Keratinocyte (primary cell): ENCODE measurements at regions not wholly inside any gene's neighbourhood (a gene's known extent, or its start where the extent isn't known, plus 50 kb on each side); places are given as distances from the start of the nearest gene placed in this dataset.

Experiments used
- DNase-seq: peaks from one replicate; pipeline ENCODE4 v3.0.0-alpha.2; 2011; ENCODE audit warnings: low read depth, missing footprints, low spot score
- FAIRE-seq: peaks from 2 replicates; lab custom pipeline; 2011; peaks lifted over from hg19 to GRCh38; lab: Jason Lieb, UNC
- H2AFZ ChIP-seq: 2 replicates; pipeline ENCODE4 v1.6.0; 2012; ENCODE audit warnings: low read length, control low read depth, inconsistent platforms; ENCODE audit not compliant: control insufficient read depth
- H3K27ac ChIP-seq: 2 replicates; pipeline ENCODE4 v1.5.1; 2011; ENCODE audit warnings: low read length; ENCODE audit not compliant: control insufficient read depth, insufficient read depth
- H3K27me3 ChIP-seq: 3 replicates; pipeline ENCODE4 v1.6.0; 2011; ENCODE audit warnings: low read length; ENCODE audit not compliant: control insufficient read depth, insufficient read depth; ENCODE audit errors: extremely low read depth
- H3K36me3 ChIP-seq, 2 experiments: 2 replicates in 1 of 2; 3 replicates in 1 of 2; pipeline ENCODE4 v1.5.1; 2011; ENCODE audit warnings: low read length in 2 of 2, mild to moderate bottlenecking in 1 of 2; ENCODE audit not compliant: control insufficient read depth in 2 of 2, insufficient read depth in 2 of 2; ENCODE audit errors: extremely low read depth in 1 of 2
- H3K4me1 ChIP-seq: 3 replicates; pipeline ENCODE4 v1.5.1; 2011; ENCODE audit warnings: low read length; ENCODE audit not compliant: control insufficient read depth, insufficient read depth; ENCODE audit errors: extremely low read depth
- H3K4me2 ChIP-seq: 3 replicates; pipeline ENCODE4 v1.6.0; 2011; ENCODE audit warnings: low read depth, low read length; ENCODE audit not compliant: control insufficient read depth, insufficient read depth; ENCODE audit errors: extremely low read depth
- H3K4me3 ChIP-seq, 3 experiments: fragments of 200-600 bp in 1 of 3; sonication (generic) in 1 of 3; 2 replicates in 2 of 3; 3 replicates in 1 of 3; pipeline ENCODE4 v1.5.1; 2011 to 2016; ENCODE audit warnings: low read length in 3 of 3, mild to moderate bottlenecking in 3 of 3, control low read depth in 2 of 3, inconsistent platforms in 1 of 3, low read depth in 1 of 3, mixed read lengths in 1 of 3, mixed run types in 1 of 3, moderate library complexity in 1 of 3; ENCODE audit not compliant: control insufficient read depth in 2 of 3, insufficient read depth in 2 of 3; ENCODE audit errors: extremely low read depth in 1 of 3
- H3K79me2 ChIP-seq: 2 replicates; pipeline ENCODE4 v1.6.0; 2012; ENCODE audit warnings: low read length; ENCODE audit not compliant: control insufficient read depth, insufficient read depth
- H3K9ac ChIP-seq: 3 replicates; pipeline ENCODE4 v1.6.0; 2011; ENCODE audit warnings: low read length; ENCODE audit not compliant: control insufficient read depth, insufficient read depth; ENCODE audit errors: extremely low read depth
- H3K9me1 ChIP-seq: 3 replicates; pipeline ENCODE4 v1.6.0; 2011; ENCODE audit warnings: low read length; ENCODE audit not compliant: control insufficient read depth, insufficient read depth; ENCODE audit errors: extremely low read depth
- H3K9me3 ChIP-seq: 2 replicates; pipeline ENCODE4 v1.5.1; 2012; ENCODE audit warnings: low read depth, low read length; ENCODE audit not compliant: control insufficient read depth
- H4K20me1 ChIP-seq: 3 replicates; pipeline ENCODE4 v1.6.0; 2011; ENCODE audit warnings: low read length; ENCODE audit not compliant: control insufficient read depth, insufficient read depth; ENCODE audit errors: extremely low read depth
- CTCF ChIP-seq, 3 experiments: IDR thresholded peaks in 1 of 3; conservative IDR thresholded peaks in 1 of 3; optimal IDR thresholded peaks in 1 of 3; 2 replicates in 2 of 3; 3 replicates in 1 of 3; pipeline versions ENCODE3 to v1.5.1; 2011; ENCODE audit warnings: low read length in 3 of 3, mild to moderate bottlenecking in 3 of 3, moderate library complexity in 2 of 3, control low read depth in 1 of 3, inconsistent platforms in 1 of 3; ENCODE audit not compliant: insufficient read depth in 2 of 3; ENCODE audit errors: extremely low read depth in 1 of 3
- EZH2 ChIP-seq: IDR thresholded peaks from one replicate; pipeline ENCODE4 v1.6.1; 2012; ENCODE audit warnings: inconsistent platforms, mild to moderate bottlenecking, low read length, moderate library complexity
- dilution Hi-C: fragments of 300-500 bp; cut with MboI; formaldehyde crosslinking; loops from one replicate; pipeline ENCODE4 v1.7.0; 2020; ENCODE audit warnings: low sequenced_read_pairs; ENCODE audit not compliant: extremely low pct_ligation_motif_present

- no peaks in the 10 kb centered on the region for H4K20me1 ChIP-seq
- no peaks in the 10 kb centered on the region for H3K9me3 ChIP-seq
- H3K36me3 ChIP-seq: no peaks in the 10 kb centered on the region
- H2AFZ ChIP-seq: no peak overlapping the region
- H3K4me1 ChIP-seq: no peaks in the 10 kb centered on the region
- dilution Hi-C loops: no loop called here
- no peak overlapping the region for H3K27ac ChIP-seq
- no peaks in the 10 kb centered on the region for H3K27me3 ChIP-seq
- DNase-seq (no peak), FAIRE-seq (no peak)
- TF ChIP-seq CTCF (optimal IDR thresholded peaks at IDR 0.05 in 1 of 3, IDR thresholded peaks at IDR 0.05 in 1 of 3, conservative IDR thresholded peaks at IDR 0.05 in 1 of 3; ENCODE audit: extremely low read depth in 1 of 3, insufficient read depth in 2 of 3, low read length in 3 of 3) (no peak), EZH2 (no peak)
- H3K9ac ChIP-seq: no peak overlapping the region
- H3K9me1 ChIP-seq: no peaks in the 10 kb centered on the region
- no peak overlapping the region for H3K4me3 ChIP-seq
- no peak overlapping the region for H3K4me2 ChIP-seq
- no peaks in the 10 kb centered on the region for H3K79me2 ChIP-seq
Observed at GRCh38 chr2:144989579-144990270, 469.8 kb upstream of the ZEB2 start.

- no peaks in the 10 kb centered on the region for H3K4me1 ChIP-seq
- FAIRE-seq: no peak
- H3K27ac ChIP-seq: no peak overlapping the region
- H3K27me3 ChIP-seq: no peaks in the 10 kb centered on the region
- DNase-seq: no peak
- no peaks in the 10 kb centered on the region for H3K36me3 ChIP-seq
- no peak overlapping the region for H3K9ac ChIP-seq
- H3K79me2 ChIP-seq: no peaks in the 10 kb centered on the region
- no peak for TF ChIP-seq CTCF (optimal IDR thresholded peaks at IDR 0.05 in 1 of 3, IDR thresholded peaks at IDR 0.05 in 1 of 3, conservative IDR thresholded peaks at IDR 0.05 in 1 of 3; ENCODE audit: extremely low read depth in 1 of 3, insufficient read depth in 2 of 3, low read length in 3 of 3)
- no peak for TF ChIP-seq EZH2
- no peak overlapping the region for H3K4me2 ChIP-seq
- H3K4me3 ChIP-seq: no peak overlapping the region
- no peaks in the 10 kb centered on the region for H3K9me1 ChIP-seq
- dilution Hi-C loops: no loop called here
- H4K20me1 ChIP-seq: no peaks in the 10 kb centered on the region
- H3K9me3 ChIP-seq: no peaks in the 10 kb centered on the region
- no peak overlapping the region for H2AFZ ChIP-seq
Observed at GRCh38 chr2:144988591-144988990, 468.7 kb upstream of the ZEB2 start.
